ENCODE measurements at regions not wholly inside any gene's neighbourhood (a gene's known extent, or its start where the extent isn't known, plus 50 kb on each side); places are given as distances from the start of the nearest gene placed in this dataset.

DNA sequence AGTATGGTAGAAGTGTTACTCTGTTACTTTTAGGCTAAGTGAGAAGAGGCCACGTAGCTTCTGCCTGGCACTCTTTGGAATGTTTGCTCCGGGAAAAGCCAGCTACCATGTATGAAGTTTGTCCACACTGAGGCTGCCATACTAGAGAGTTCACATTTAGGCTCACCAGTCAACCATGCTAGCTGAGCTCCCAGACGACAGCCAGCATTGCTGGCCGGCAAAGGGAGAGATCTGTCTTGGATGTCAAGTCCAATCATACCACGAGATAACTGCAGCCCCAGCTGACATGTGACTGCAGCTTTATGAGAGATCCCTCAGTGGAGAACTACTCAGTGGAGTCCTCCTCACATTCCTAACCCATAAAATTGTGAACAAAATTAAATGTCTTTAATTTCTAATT is 321.2 kb upstream of the F9 start:
- H3K4me3 ChIP-seq (ENCODE audit: low read depth in 1 of 2, low read length in 2 of 2), result no peak overlapping the region
- H3K4me1 ChIP-seq (ENCODE audit: insufficient read depth, low read length), result no peaks in the 10 kb centered on the region
- H3K36me3 ChIP-seq (ENCODE audit: insufficient read depth, low read length), result no peaks in the 10 kb centered on the region
- no peak overlapping the region for H3K27ac ChIP-seq (ENCODE audit: low read depth, low read length)
- H3K9me3 ChIP-seq (ENCODE audit: low read length), result no peaks in the 10 kb centered on the region
- peaks cover 8 to 25% of the 10 kb centered on the region in 2 donors for H3K27me3 ChIP-seq (ENCODE audit: control insufficient read depth in 1 of 2, insufficient read depth in 2 of 2, low read length in 2 of 2)
- no peak overlapping the region for H3K9ac ChIP-seq (ENCODE audit: low read length)

DNA sequence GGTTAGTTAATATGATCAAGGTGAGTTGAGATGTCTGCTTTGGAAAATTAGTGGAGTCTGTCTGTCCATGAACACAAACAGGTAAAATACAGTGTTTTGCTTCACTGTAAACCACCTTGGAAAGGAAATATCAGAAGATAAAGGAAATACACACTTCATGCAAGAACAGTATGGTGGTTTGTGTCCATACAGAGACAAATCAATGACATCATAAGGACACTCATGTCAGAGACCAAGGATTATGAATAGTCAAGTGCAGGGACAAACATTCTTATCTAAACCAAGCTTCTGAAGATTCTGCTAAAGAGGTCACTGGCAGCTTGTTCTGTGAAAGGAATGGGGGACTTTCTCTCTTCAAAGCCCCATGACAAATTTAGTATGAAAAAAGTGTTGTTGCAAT is 322.9 kb upstream of the F9 start:
- H3K9me3 ChIP-seq (ENCODE audit: low read length), result no peaks in the 10 kb centered on the region
- no peaks in the 10 kb centered on the region for H3K4me1 ChIP-seq (ENCODE audit: insufficient read depth, low read length)
- no peak overlapping the region for H3K4me3 ChIP-seq (ENCODE audit: low read depth in 1 of 2, low read length in 2 of 2)
- no peak overlapping the region for H3K9ac ChIP-seq (ENCODE audit: low read length)
- H3K27me3 ChIP-seq (ENCODE audit: control insufficient read depth in 1 of 2, insufficient read depth in 2 of 2, low read length in 2 of 2), result peaks cover 5 to 31% of the 10 kb centered on the region in 2 donors
- no peak overlapping the region for H3K27ac ChIP-seq (ENCODE audit: low read depth, low read length)
- no peaks in the 10 kb centered on the region for H3K36me3 ChIP-seq (ENCODE audit: insufficient read depth, low read length)

DNA sequence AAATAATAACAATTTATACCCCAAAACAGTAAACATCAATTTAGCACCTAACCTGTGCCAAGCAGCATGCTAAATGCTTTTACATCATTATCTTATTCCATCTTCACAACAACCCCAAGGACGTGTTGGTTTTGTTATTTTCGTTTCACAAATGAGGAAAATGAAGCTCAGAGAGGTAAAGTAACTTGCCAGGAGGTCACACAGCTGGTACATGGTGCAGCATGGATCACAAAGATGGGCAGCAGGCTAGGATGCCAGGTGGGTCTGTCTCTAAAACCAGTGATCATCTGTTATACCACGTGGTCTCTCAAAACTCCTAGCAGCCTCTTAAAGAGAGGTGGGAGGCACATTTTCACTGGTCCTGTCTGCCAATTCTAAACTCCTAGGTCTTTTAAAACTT is 323.6 kb upstream of the F9 start:
- H3K4me3 ChIP-seq (ENCODE audit: low read depth in 1 of 2, low read length in 2 of 2), result no peak overlapping the region
- H3K27ac ChIP-seq (ENCODE audit: low read depth, low read length), result no peak overlapping the region
- H3K4me1 ChIP-seq (ENCODE audit: insufficient read depth, low read length), result no peaks in the 10 kb centered on the region
- H3K9me3 ChIP-seq (ENCODE audit: low read length), result no peaks in the 10 kb centered on the region
- no peak overlapping the region for H3K9ac ChIP-seq (ENCODE audit: low read length)
- H3K27me3 ChIP-seq (ENCODE audit: control insufficient read depth in 1 of 2, insufficient read depth in 2 of 2, low read length in 2 of 2), result peaks cover 5 to 34% of the 10 kb centered on the region in 2 donors
- H3K36me3 ChIP-seq (ENCODE audit: insufficient read depth, low read length), result no peaks in the 10 kb centered on the region

DNA sequence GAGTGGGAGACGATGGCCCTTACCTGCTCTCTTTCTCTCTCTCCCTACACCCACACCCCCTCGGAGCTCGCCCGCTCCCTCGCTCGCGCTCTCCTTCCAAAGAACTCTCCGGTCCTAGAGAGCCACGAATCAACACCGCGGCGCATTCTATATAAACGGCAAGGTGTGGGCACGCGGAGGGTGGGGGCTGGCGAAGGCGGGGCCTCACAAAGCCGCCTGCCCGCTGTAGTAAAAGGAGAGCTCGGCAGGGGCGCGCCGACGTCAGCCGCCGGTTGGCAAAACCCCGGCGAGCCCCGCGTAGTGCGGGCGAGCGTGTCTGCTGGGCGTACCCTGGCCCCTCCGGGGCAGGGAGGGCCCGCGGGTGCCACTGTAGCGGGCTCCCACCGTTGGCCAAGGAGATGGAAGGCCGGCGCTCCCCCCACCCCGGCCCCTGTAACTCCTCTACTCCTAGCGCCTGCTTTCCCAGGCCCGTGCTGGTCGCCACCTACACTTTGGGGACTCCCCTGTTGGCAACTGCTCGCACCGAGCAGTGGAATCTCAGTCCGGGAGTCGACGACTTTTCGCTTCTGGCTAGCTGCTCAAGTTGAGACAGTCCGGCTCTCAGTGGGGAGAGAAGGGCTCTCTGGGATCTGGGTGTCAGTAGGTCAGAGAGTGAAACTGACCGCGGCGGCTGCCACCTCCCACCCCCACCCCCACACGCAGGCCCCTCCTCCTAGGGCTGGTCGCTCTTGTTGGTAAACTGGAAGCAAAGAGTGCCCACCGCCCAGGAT is 325.5 kb upstream of the F9 start:
- peaks cover 5 to 30% of the 10 kb centered on the region in 2 donors for H3K27me3 ChIP-seq (ENCODE audit: control insufficient read depth in 1 of 2, insufficient read depth in 2 of 2, low read length in 2 of 2)
- H3K4me3 ChIP-seq (ENCODE audit: low read depth in 1 of 2, low read length in 2 of 2), result peak overlapping the region; percentile 35 to 42
- H3K27ac ChIP-seq (ENCODE audit: low read depth, low read length), result no peak overlapping the region
- no peak overlapping the region for H3K9ac ChIP-seq (ENCODE audit: low read length)
- H3K9me3 ChIP-seq (ENCODE audit: low read length), result no peaks in the 10 kb centered on the region
- no peaks in the 10 kb centered on the region for H3K36me3 ChIP-seq (ENCODE audit: insufficient read depth, low read length)
- H3K4me1 ChIP-seq (ENCODE audit: insufficient read depth, low read length), result no peaks in the 10 kb centered on the region

DNA sequence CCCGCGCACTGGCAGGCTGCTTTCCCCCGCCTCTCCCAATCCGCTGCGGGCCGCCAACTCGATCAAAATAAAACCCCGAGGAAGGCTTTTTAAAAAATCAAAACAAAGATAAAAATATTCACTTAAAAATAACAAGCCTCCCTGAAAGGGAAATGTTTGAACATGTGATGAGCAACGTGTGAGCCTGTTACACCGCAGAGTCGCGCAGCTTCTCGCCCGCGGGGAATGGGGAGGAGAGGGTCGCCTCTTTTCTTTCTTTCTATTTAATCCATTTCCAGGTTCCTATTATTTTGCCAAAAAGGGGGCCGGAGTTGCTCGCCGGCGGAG is 326.0 kb upstream of the F9 start:
- H3K4me3 ChIP-seq (ENCODE audit: low read depth in 1 of 2, low read length in 2 of 2), result peak overlapping the region; percentile 35 to 42
- H3K9ac ChIP-seq (ENCODE audit: low read length), result no peak overlapping the region
- H3K4me1 ChIP-seq (ENCODE audit: insufficient read depth, low read length), result no peaks in the 10 kb centered on the region
- H3K27me3 ChIP-seq (ENCODE audit: control insufficient read depth in 1 of 2, insufficient read depth in 2 of 2, low read length in 2 of 2), result peaks cover 5 to 33% of the 10 kb centered on the region in 2 donors
- no peak overlapping the region for H3K27ac ChIP-seq (ENCODE audit: low read depth, low read length)
- no peaks in the 10 kb centered on the region for H3K9me3 ChIP-seq (ENCODE audit: low read length)
- H3K36me3 ChIP-seq (ENCODE audit: insufficient read depth, low read length), result no peaks in the 10 kb centered on the region

DNA sequence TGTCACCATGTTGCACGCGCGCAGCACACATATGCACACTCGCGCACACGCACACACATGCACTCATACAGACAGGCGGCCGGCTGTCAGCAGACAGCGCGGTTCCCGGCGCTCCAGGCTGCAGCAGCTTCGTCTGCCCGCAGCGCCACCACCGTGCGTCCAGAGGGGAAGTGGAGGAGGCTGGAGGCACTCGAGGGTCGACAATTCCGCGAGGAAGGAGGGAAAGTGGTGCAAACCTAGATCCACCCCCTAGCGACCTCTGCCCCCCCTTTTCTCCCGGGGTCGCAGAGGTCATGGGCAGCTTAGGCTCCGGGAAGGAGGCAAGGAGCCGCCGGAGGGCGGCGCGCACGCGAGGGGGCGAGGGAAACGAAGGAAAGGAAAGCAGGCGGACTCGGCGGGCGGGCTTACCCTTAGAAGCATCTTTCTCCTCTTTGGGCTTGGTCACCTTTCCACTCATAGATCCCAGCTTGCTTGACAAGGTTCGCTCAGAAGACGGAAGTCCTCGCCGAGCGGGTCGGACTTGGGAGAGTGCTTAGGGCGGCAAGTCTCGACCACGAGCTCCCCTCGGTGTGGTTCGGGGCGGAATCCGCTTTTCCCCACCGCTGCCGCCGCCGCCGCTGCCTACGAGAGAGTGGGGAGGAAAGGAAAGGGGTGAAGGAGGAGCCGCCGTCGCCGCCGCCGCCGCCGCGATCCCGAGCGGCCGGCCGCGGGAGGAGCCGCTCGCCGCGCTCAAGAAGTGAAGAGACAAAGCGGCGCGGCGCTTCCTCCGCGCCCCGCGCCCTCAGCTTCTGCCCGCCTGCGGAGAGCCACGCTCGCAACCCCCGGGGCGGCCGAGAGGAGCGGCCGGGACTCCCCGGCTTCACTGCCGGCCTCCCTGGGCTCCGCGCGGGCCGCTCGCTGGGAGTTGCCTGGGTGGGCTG is 326.6 kb upstream of the F9 start:
- peak overlapping the region; percentile 35 to 42 for H3K4me3 ChIP-seq (ENCODE audit: low read depth in 1 of 2, low read length in 2 of 2)
- H3K9ac ChIP-seq (ENCODE audit: low read length), result no peak overlapping the region
- H3K27me3 ChIP-seq (ENCODE audit: control insufficient read depth in 1 of 2, insufficient read depth in 2 of 2, low read length in 2 of 2), result peaks cover 5 to 39% of the 10 kb centered on the region in 2 donors
- H3K36me3 ChIP-seq (ENCODE audit: insufficient read depth, low read length), result no peaks in the 10 kb centered on the region
- no peaks in the 10 kb centered on the region for H3K4me1 ChIP-seq (ENCODE audit: insufficient read depth, low read length)
- no peaks in the 10 kb centered on the region for H3K9me3 ChIP-seq (ENCODE audit: low read length)
- no peak overlapping the region for H3K27ac ChIP-seq (ENCODE audit: low read depth, low read length)

DNA sequence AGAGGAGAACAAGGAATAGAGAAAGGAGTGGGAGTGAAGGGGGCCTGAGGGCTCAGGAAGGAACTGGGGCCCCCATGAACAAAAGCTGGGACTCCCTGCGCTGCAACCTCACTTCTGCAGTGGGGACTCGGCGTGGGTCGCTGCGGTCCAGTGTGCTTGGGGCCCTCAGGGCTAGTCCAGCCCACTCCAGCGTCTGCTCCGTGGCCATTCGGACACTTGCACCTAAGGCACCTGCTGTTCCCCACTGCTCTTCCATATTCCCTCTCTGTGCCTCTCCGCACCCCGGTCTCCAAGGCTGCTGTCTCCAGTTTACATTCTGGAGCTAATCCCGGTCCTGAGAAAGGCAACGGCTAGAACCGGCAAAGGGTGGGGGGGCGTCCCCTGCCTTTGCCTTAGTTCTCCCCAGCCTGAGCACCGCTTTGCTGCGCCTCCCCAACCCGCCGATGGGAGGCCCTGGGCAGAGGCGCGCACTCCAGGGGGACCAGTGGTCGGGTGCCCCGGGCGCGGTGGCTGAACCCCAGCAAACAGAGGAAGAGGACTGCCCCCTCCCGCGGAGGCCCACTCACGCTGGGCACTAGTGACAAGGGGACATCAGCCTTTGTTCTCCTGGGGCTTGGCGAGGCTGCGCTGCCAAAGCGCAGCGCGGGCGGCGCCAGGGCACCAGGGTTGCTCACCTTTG is 327.7 kb upstream of the F9 start:
- H3K27me3 ChIP-seq (ENCODE audit: control insufficient read depth in 1 of 2, insufficient read depth in 2 of 2, low read length in 2 of 2), result peaks cover 5 to 39% of the 10 kb centered on the region in 2 donors
- H3K4me1 ChIP-seq (ENCODE audit: insufficient read depth, low read length), result no peaks in the 10 kb centered on the region
- H3K36me3 ChIP-seq (ENCODE audit: insufficient read depth, low read length), result no peaks in the 10 kb centered on the region
- no peak overlapping the region for H3K27ac ChIP-seq (ENCODE audit: low read depth, low read length)
- no peak overlapping the region for H3K4me3 ChIP-seq (ENCODE audit: low read depth in 1 of 2, low read length in 2 of 2)
- no peaks in the 10 kb centered on the region for H3K9me3 ChIP-seq (ENCODE audit: low read length)
- no peak overlapping the region for H3K9ac ChIP-seq (ENCODE audit: low read length)

DNA sequence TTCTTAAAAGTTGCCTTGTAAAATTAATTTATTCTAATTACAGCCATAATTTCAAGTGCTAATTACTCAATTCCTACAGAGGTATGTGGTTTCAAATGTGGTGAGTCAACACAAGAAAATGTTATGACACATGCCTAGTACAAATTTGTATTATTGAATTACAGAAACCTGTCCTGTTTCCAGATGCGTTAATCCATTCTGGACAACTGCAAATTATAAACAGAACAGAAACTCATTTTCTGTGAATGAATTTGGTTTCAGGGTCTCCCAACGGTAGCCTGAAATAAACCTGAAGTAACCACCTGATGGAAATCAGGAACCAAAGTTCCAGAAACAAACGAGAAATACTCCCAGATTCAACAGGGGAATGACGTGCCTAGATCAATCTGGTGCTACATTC is 328.6 kb upstream of the F9 start:
- no peaks in the 10 kb centered on the region for H3K9me3 ChIP-seq (ENCODE audit: low read length)
- H3K4me1 ChIP-seq (ENCODE audit: insufficient read depth, low read length), result no peaks in the 10 kb centered on the region
- no peak overlapping the region for H3K9ac ChIP-seq (ENCODE audit: low read length)
- H3K27ac ChIP-seq (ENCODE audit: low read depth, low read length), result no peak overlapping the region
- H3K27me3 ChIP-seq (ENCODE audit: control insufficient read depth in 1 of 2, insufficient read depth in 2 of 2, low read length in 2 of 2), result peaks cover under 1 to 39% of the 10 kb centered on the region in 2 donors
- no peak overlapping the region for H3K4me3 ChIP-seq (ENCODE audit: low read depth in 1 of 2, low read length in 2 of 2)
- no peaks in the 10 kb centered on the region for H3K36me3 ChIP-seq (ENCODE audit: insufficient read depth, low read length)

DNA sequence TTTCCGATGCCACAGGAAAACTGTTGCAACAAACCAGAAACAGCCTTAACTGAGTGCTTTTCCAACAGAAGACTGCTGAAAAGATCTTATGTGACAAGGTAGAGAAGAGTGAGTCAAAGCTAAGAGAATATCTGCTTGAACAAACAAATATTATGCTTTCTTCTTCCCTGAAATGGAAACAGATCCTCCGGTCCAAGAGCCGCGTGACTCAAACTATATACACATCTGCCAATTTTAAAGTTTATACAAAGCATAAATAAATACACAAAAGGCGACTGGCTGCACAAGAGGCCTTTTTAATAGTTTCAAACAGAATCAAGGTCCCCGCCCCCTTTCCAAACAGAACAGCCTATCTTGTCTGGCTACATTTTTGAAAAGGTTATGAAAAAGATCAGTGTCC is 329.7 kb upstream of the F9 start:
- H3K27me3 ChIP-seq (ENCODE audit: control insufficient read depth in 1 of 2, insufficient read depth in 2 of 2, low read length in 2 of 2), result peaks cover 0 to 32% of the 10 kb centered on the region in 2 donors
- no peaks in the 10 kb centered on the region for H3K9me3 ChIP-seq (ENCODE audit: low read length)
- no peak overlapping the region for H3K27ac ChIP-seq (ENCODE audit: low read depth, low read length)
- H3K4me3 ChIP-seq (ENCODE audit: low read depth in 1 of 2, low read length in 2 of 2), result no peak overlapping the region
- no peak overlapping the region for H3K9ac ChIP-seq (ENCODE audit: low read length)
- no peaks in the 10 kb centered on the region for H3K4me1 ChIP-seq (ENCODE audit: insufficient read depth, low read length)
- H3K36me3 ChIP-seq (ENCODE audit: insufficient read depth, low read length), result no peaks in the 10 kb centered on the region

DNA sequence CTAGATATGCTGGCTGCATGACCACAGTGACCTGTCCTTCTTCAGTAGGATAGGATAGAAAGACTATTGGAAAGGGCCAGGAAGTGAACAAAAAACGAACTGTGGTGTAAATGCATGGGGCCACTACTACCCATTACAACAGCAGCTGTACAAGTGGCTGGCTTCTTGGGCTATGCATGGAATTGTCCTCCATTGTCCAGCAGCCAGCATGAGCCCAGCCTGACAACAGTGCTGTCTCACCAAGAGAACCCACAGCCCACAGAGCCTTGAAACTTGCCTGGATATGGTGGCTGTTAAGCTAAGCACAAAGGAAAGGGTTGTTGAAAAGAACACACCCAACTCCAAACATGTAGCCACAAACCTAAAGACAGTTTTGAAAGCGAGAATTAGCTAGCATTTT is 330.2 kb upstream of the F9 start:
- H3K9ac ChIP-seq (ENCODE audit: low read length), result no peak overlapping the region
- H3K9me3 ChIP-seq (ENCODE audit: low read length), result no peaks in the 10 kb centered on the region
- peaks cover 0 to 32% of the 10 kb centered on the region in 2 donors for H3K27me3 ChIP-seq (ENCODE audit: control insufficient read depth in 1 of 2, insufficient read depth in 2 of 2, low read length in 2 of 2)
- H3K36me3 ChIP-seq (ENCODE audit: insufficient read depth, low read length), result no peaks in the 10 kb centered on the region
- H3K27ac ChIP-seq (ENCODE audit: low read depth, low read length), result no peak overlapping the region
- no peak overlapping the region for H3K4me3 ChIP-seq (ENCODE audit: low read depth in 1 of 2, low read length in 2 of 2)
- no peaks in the 10 kb centered on the region for H3K4me1 ChIP-seq (ENCODE audit: insufficient read depth, low read length)

DNA sequence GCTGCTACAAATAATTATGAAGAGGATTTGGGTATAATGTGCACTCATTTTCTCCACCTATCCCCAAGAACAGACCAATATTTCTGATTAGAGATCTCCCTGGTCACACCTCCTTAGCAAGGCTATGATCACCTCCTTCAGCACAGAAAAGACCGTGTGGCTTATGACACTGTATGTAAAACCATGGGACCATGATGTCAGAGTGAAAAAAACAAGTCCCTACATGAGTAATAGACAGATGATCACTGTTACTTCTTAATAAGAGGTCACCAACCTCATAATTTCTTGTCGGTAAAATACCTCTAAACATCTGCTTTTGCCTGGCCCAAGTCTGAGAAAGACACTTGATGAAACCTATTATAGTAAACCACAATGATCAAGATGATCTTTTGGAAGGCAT is 330.6 kb upstream of the F9 start:
- peaks cover 0 to 30% of the 10 kb centered on the region in 2 donors for H3K27me3 ChIP-seq (ENCODE audit: control insufficient read depth in 1 of 2, insufficient read depth in 2 of 2, low read length in 2 of 2)
- no peaks in the 10 kb centered on the region for H3K9me3 ChIP-seq (ENCODE audit: low read length)
- H3K9ac ChIP-seq (ENCODE audit: low read length), result no peak overlapping the region
- no peak overlapping the region for H3K27ac ChIP-seq (ENCODE audit: low read depth, low read length)
- H3K4me3 ChIP-seq (ENCODE audit: low read depth in 1 of 2, low read length in 2 of 2), result no peak overlapping the region
- H3K4me1 ChIP-seq (ENCODE audit: insufficient read depth, low read length), result no peaks in the 10 kb centered on the region
- H3K36me3 ChIP-seq (ENCODE audit: insufficient read depth, low read length), result no peaks in the 10 kb centered on the region

Measured in muscle layer of colon (tissue), 2 donors.